Breast epithelium (tissue), 4 donors: ENCODE measurements at regions not wholly inside any gene's neighbourhood (a gene's known extent, or its start where the extent isn't known, plus 50 kb on each side); places are given as distances from the start of the nearest gene placed in this dataset.

ENCODE experiments used
- DNase-seq, 2 donors: peaks; one replicate each; pipeline ENCODE4 v3.0.0-alpha.2; 2019; ENCODE audit warnings: low spot score in 2 of 2
- H3K27ac ChIP-seq, 2 donors: fragments of 200-600 bp; sonication (generic) in 1 of 2; one replicate each; pipeline ENCODE4 v1.5.1; 2016 to 2019; ENCODE audit warnings: mild to moderate bottlenecking in 1 of 2
- H3K27me3 ChIP-seq, 2 donors: fragments of 200-600 bp; sonication (generic) in 1 of 2; one replicate each; pipeline versions ENCODE4 v1.5.1 to v1.6.0; 2017 to 2019; ENCODE audit warnings: control low read depth in 1 of 2, mild to moderate bottlenecking in 1 of 2
- H3K36me3 ChIP-seq: fragments of 200-600 bp; one replicate; pipeline ENCODE4 v1.5.1; 2019
- H3K4me1 ChIP-seq, 2 donors: fragments of 200-600 bp; sonication (generic); one replicate each; pipeline ENCODE4 v1.5.1; 2016 to 2019; ENCODE audit warnings: control low read depth in 1 of 2
- H3K4me3 ChIP-seq, 3 donors: fragments of 200-600 bp; sonication (generic); 1 replicate in 2 of 3; 2 replicates in 1 of 3; pipeline ENCODE4 v1.5.1; 2016 to 2019; ENCODE audit warnings: mild to moderate bottlenecking in 3 of 3, moderate library complexity in 2 of 3
- H3K9me3 ChIP-seq, 2 donors: fragments of 200-600 bp; sonication (generic) in 1 of 2; one replicate each; pipeline ENCODE4 v1.5.1; 2016 to 2019; ENCODE audit warnings: control low read depth in 1 of 2
- POLR2A ChIP-seq: fragments of 450-650 bp; IDR thresholded peaks from one replicate; pipeline ENCODE4 v1.6.1; 2016; ENCODE audit warnings: antibody characterized with exemption, mild to moderate bottlenecking, moderate library complexity
- POLR2AphosphoS5 ChIP-seq, 3 donors: sonication (generic); formaldehyde crosslinking; IDR thresholded peaks; one replicate each; pipeline ENCODE4 v1.6.1; 2017; ENCODE audit warnings: antibody characterized with exemption in 3 of 3
- intact Hi-C: fragments of 100-400 bp; cut with DNase I; formaldehyde crosslinking; loops from one replicate; pipeline ENCODE4 v1.15.1; 2023; ENCODE audit warnings: low total_unique reads
- TF ChIP-seq, protein P1 (sequence below), 3 donors: fragments of 450-650 bp; IDR thresholded peaks; one replicate each; pipeline ENCODE4 v1.5.1; 2016 to 2017; ENCODE audit warnings: antibody characterized with exemption in 3 of 3, mild to moderate bottlenecking in 3 of 3, moderate library complexity in 3 of 3

DNA sequence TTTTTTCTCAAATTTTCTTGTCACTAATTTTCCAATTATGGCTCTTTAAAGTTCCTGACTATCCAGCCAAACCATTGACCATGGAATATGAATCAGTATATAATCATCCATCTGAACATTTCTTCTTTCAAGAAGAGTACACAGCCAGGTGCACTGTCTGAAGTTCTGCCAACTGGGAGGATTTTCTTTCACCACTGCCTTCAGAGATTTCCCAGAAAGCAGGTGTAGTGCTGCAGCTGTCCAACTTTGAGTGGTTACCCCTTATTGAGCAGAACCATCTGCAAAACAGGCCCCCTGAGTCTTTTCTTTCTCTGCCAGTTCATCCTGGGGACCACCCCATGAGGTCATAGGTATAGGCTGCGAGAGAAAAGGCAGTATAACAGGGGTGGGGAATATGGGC lies 1213.2 kb downstream of the RAPGEF2 start:
- no peak overlapping the region for H3K4me3 ChIP-seq
- H3K27me3 ChIP-seq: no peaks in the 10 kb centered on the region
- TF ChIP-seq, protein P1, sequence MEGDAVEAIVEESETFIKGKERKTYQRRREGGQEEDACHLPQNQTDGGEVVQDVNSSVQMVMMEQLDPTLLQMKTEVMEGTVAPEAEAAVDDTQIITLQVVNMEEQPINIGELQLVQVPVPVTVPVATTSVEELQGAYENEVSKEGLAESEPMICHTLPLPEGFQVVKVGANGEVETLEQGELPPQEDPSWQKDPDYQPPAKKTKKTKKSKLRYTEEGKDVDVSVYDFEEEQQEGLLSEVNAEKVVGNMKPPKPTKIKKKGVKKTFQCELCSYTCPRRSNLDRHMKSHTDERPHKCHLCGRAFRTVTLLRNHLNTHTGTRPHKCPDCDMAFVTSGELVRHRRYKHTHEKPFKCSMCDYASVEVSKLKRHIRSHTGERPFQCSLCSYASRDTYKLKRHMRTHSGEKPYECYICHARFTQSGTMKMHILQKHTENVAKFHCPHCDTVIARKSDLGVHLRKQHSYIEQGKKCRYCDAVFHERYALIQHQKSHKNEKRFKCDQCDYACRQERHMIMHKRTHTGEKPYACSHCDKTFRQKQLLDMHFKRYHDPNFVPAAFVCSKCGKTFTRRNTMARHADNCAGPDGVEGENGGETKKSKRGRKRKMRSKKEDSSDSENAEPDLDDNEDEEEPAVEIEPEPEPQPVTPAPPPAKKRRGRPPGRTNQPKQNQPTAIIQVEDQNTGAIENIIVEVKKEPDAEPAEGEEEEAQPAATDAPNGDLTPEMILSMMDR (IDR thresholded peaks at IDR 0.05): no peak
- TF ChIP-seq POLR2AphosphoS5 (IDR thresholded peaks at IDR 0.05): no peak
- no peak for TF ChIP-seq POLR2A
- no peaks in the 10 kb centered on the region for H3K4me1 ChIP-seq
- H3K36me3 ChIP-seq: no peaks in the 10 kb centered on the region
- no peaks in the 10 kb centered on the region for H3K9me3 ChIP-seq
- intact Hi-C loops: no loop called here
- no peak for DNase-seq
- H3K27ac ChIP-seq: no peak overlapping the region

DNA sequence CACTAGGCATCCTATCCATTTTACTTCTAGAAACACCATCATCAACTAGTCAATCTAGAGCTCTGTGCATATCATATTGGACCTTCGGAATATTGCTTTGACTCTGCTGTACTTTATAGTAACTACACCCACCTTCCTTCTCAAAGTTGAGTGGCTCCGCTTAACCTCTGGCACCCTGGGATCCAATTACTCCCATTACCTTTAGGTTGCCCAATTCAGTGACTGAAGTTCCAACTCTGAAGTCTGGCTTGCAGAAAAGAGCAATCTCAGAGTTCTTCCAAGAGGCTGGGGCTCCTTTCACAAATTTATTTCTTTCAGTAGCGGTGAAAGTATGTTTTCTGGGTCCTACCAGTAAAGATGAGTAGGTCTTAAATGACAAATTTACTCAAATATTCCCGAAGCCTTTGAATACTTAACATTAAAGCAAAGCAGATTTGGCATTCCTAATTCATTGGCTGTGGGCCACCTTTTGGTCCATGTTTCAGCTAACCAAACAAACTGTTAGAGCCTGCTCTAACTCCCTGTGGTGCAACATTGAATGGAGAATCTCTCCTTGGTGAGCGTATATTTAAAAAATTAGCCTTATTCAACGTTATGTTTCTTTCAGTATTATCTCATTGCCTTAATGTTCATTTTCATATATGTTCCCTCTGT lies 1215.8 kb downstream of the RAPGEF2 start:
- DNase-seq: no peak
- no peaks in the 10 kb centered on the region for H3K36me3 ChIP-seq
- H3K9me3 ChIP-seq: no peaks in the 10 kb centered on the region
- H3K4me3 ChIP-seq: no peak overlapping the region
- H3K4me1 ChIP-seq: no peaks in the 10 kb centered on the region
- H3K27ac ChIP-seq: no peak overlapping the region
- intact Hi-C loops: no loop called here
- TF ChIP-seq POLR2A (no peak), POLR2AphosphoS5 (IDR thresholded peaks at IDR 0.05) (no peak)
- TF ChIP-seq, protein P1 (IDR thresholded peaks at IDR 0.05): no peak
- no peaks in the 10 kb centered on the region for H3K27me3 ChIP-seq

DNA sequence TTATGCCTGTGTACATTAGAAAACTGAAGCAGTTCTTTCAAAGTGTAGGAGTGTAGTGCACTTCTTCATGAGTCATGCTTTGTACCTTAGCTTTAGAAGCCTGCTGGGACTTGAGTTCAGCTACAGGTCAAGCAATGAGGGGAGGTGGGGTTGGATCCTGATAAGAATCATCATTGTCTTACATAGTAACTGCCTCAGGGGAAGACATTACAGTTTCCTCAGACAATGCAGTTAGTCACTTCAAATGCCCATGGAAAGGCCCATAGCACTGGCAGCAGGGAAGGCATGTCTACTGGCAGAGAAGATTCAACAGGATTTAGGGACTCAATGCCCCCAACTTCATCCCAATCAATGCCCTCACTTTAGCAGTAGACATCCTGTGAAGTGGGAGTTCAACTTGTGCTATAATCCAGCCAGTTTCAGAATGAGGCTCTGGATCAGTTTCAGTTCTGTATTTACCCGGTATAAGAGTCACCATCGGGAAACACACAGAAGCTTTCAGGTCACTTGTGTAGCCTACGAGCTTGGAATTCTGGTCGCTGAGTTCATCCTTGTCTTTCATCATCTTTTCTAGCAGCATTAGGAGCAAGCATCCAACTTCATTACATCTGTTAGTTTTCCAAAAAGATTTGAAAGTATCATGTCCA lies 1216.5 kb downstream of the RAPGEF2 start:
- Histone ChIP-seq H3K27ac (no peak overlapping the region), H3K27me3 (no peaks in the 10 kb centered on the region), H3K4me1 (no peaks in the 10 kb centered on the region), H3K4me3 (no peak overlapping the region), H3K9me3 (no peaks in the 10 kb centered on the region), H3K36me3 (no peaks in the 10 kb centered on the region)
- DNase-seq: no peak
- TF ChIP-seq POLR2A (no peak), POLR2AphosphoS5 (IDR thresholded peaks at IDR 0.05) (no peak)
- TF ChIP-seq, protein P1 (IDR thresholded peaks at IDR 0.05): no peak
- intact Hi-C loops: no loop called here

DNA sequence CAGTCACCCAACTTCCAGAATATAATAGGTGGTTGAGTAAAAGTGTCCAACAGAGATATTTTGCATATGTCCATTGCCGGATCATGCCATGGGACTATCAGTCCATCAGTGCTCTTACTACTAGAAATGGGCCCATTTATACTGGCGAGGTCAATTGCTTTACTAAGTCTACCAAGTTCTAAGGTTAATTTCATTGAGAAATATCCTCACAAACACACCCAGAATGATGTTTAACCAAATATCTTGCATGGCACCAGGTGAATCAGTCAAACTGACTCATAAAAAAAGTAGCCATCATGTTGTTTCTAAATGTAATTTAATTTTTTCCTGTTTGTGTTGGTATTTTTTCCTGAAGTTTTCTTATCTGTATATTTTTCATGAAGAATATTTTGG lies 1217.0 kb downstream of the RAPGEF2 start:
- H3K4me1 ChIP-seq: no peaks in the 10 kb centered on the region
- TF ChIP-seq POLR2A: no peak
- TF ChIP-seq, protein P1 (IDR thresholded peaks at IDR 0.05): no peak
- no peak for TF ChIP-seq POLR2AphosphoS5 (IDR thresholded peaks at IDR 0.05)
- no peak overlapping the region for H3K4me3 ChIP-seq
- H3K27ac ChIP-seq: no peak overlapping the region
- no peak for DNase-seq
- H3K9me3 ChIP-seq: no peaks in the 10 kb centered on the region
- intact Hi-C loops: no loop called here
- H3K36me3 ChIP-seq: no peaks in the 10 kb centered on the region
- H3K27me3 ChIP-seq: no peaks in the 10 kb centered on the region

DNA sequence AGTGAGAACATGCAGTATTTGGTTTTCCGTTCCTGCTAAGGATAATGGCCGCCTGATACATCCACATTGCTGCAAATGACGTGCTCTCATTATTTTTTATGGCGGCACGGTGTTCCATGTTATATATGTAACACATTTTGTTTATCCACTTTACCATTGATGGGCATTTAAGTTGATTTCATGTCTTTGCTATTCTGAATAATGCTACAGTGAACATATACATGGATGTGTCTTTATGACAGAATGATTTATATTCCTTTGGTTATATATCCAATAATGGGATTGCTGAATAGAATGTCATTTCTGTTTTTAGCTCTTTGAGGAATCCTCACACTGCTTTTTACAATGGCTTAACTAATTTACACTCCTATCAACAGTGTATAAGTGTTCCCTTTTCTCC lies 1223.2 kb downstream of the RAPGEF2 start:
- DNase-seq: no peak
- Histone ChIP-seq H3K4me1 (no peaks in the 10 kb centered on the region), H3K36me3 (no peaks in the 10 kb centered on the region), H3K27ac (no peak overlapping the region), H3K9me3 (no peaks in the 10 kb centered on the region), H3K27me3 (no peaks in the 10 kb centered on the region), H3K4me3 (no peak overlapping the region)
- intact Hi-C loops: no loop called here
- TF ChIP-seq POLR2A (no peak), POLR2AphosphoS5 (IDR thresholded peaks at IDR 0.05) (no peak)
- TF ChIP-seq, protein P1 (IDR thresholded peaks at IDR 0.05): no peak
